GM12891 (cell line): ENCODE measurements at regions not wholly inside any gene's neighbourhood (a gene's known extent, or its start where the extent isn't known, plus 50 kb on each side); places are given as distances from the start of the nearest gene placed in this dataset.
"Not testable (repeated sequence)": the region's sequence is repeated elsewhere in the genome, so short reads cannot be mapped to it uniquely, and the experiment has no call there.

Experiments used
- DNase-seq: peaks from one replicate; pipeline ENCODE4 v3.0.0; 2011; ENCODE audit warnings: low spot score; ENCODE audit not compliant: insufficient read length
- FAIRE-seq: peaks from 2 replicates; lab custom pipeline; 2011; peaks lifted over from hg19 to GRCh38; lab: Jason Lieb, UNC
- PAX5 ChIP-seq: IDR thresholded peaks from 2 replicates; pipeline ENCODE4 v1.6.1; 2011; ENCODE audit warnings: low read length, moderate library complexity, mild to moderate bottlenecking; ENCODE audit not compliant: insufficient read depth, severe bottlenecking
- POLR2A ChIP-seq: IDR thresholded peaks from 2 replicates; pipeline ENCODE4 v1.6.1; 2011; ENCODE audit warnings: low read depth, low read length, control low read depth
- POLR2AphosphoS5 ChIP-seq: IDR thresholded peaks from 2 replicates; pipeline ENCODE4 v1.6.1; 2011; ENCODE audit warnings: low read depth, low read length, control low read depth
- POU2F2 ChIP-seq: IDR thresholded peaks from 2 replicates; pipeline ENCODE4 v1.6.1; 2011; ENCODE audit warnings: low read depth, mild to moderate bottlenecking, control low read depth, low read length, moderate library complexity
- SPI1 ChIP-seq: IDR thresholded peaks from 2 replicates; pipeline ENCODE4 v1.6.1; 2011; ENCODE audit warnings: low read depth, low read length, control low read depth
- TAF1 ChIP-seq: IDR thresholded peaks from 2 replicates; pipeline ENCODE4 v1.6.1; 2011; ENCODE audit warnings: low read depth, low read length, control low read depth

GRCh38 chr20:5677389-5677788, 66.6 kb upstream of the GPCPD1 start:
- TF ChIP-seq TAF1 (no peak), PAX5 (no peak)
- DNase-seq, result no peak
- no peak for FAIRE-seq

- no peak for DNase-seq
- TF ChIP-seq POLR2A (no peak), PAX5 (no peak), POLR2AphosphoS5 (no peak), POU2F2 (no peak), TAF1 (no peak), SPI1 (no peak)
- peak; percentile 75 for FAIRE-seq
These were observed 64.6 kb upstream of the GPCPD1 start for GRCh38 chr20:5675103-5676091.

- DNase-seq (peak; percentile 43), FAIRE-seq (peak; percentile 89)
These were observed 63.4 kb upstream of the GPCPD1 start for GRCh38 chr20:5674176-5674660.

GRCh38 chr20:5670874-5671273, 60.1 kb upstream of the GPCPD1 start:
- no peak for FAIRE-seq
- no peak for DNase-seq
- no peak for TF ChIP-seq TAF1
- TF ChIP-seq POU2F2, result no peak
- TF ChIP-seq SPI1, result no peak
- TF ChIP-seq PAX5, result no peak
- no peak for TF ChIP-seq POLR2A
- no peak for TF ChIP-seq POLR2AphosphoS5

More at GRCh38 chr20:5674176-5674660, 63.4 kb upstream of the GPCPD1 start:
- TF ChIP-seq POU2F2, result no peak
- peak; percentile 97 for TF ChIP-seq SPI1

- DNase-seq, result no peak
- no peak for FAIRE-seq
- no peak for TF ChIP-seq POLR2AphosphoS5
- no peak for TF ChIP-seq PAX5
- no peak for TF ChIP-seq POLR2A
- no peak for TF ChIP-seq TAF1
- TF ChIP-seq POU2F2, result no peak
- no peak for TF ChIP-seq SPI1
These were observed 59.3 kb upstream of the GPCPD1 start for GRCh38 chr20:5670036-5670536.

GRCh38 chr20:5668529-5668868, 57.7 kb upstream of the GPCPD1 start:
- DNase-seq (no peak), FAIRE-seq (no peak)
- TF ChIP-seq POU2F2 (no peak), TAF1 (no peak), POLR2A (no peak)

- FAIRE-seq, result peak; percentile 67
These were observed 57.1 kb upstream of the GPCPD1 start for GRCh38 chr20:5667705-5668528.

GRCh38 chr20:5665417-5665816, 54.6 kb upstream of the GPCPD1 start:
- 0 out of 2 replicates have a peak, but pooled peaks have one; percentile 33 for TF ChIP-seq POU2F2
- no peak for TF ChIP-seq POLR2A
- FAIRE-seq (peak; percentile 77), DNase-seq (no peak)

More at GRCh38 chr20:5667705-5668528, 57.1 kb upstream of the GPCPD1 start:
- DNase-seq, result no peak
- TF ChIP-seq POLR2A (no peak), PAX5 (no peak), SPI1 (no peak), POU2F2 (no peak), POLR2AphosphoS5 (no peak), TAF1 (no peak)

GRCh38 chr20:5663396-5663795, 52.6 kb upstream of the GPCPD1 start:
- no peak for DNase-seq
- TF ChIP-seq PAX5, result no peak
- TF ChIP-seq POU2F2, result no peak
- TF ChIP-seq TAF1, result no peak
- no peak for TF ChIP-seq POLR2AphosphoS5
- no peak for TF ChIP-seq SPI1
- no peak for TF ChIP-seq POLR2A
- no peak for FAIRE-seq

GRCh38 chr20:5662769-5663168, 52.0 kb upstream of the GPCPD1 start:
- no peak for TF ChIP-seq POU2F2
- FAIRE-seq, result no peak
- no peak for DNase-seq

- not testable (repeated sequence) for DNase-seq, FAIRE-seq
These were observed 50.0 kb upstream of the GPCPD1 start for GRCh38 chr20:5660756-5661155.
